HFFc6 (cell line): ENCODE measurements at regions not wholly inside any gene's neighbourhood (a gene's known extent, or its start where the extent isn't known, plus 50 kb on each side); places are given as distances from the start of the nearest gene placed in this dataset.

ENCODE experiments used
- DNase-seq: peaks from one replicate; pipeline ENCODE4 v3.0.0-alpha.2; 2018
- H3K27ac Mint-ChIP-seq: 2 replicates; pipeline ENCODE4 v1.8.0; 2020; ENCODE audit warnings: mild to moderate bottlenecking, mixed read lengths
- H3K27me3 Mint-ChIP-seq: 2 replicates; pipeline ENCODE4 v1.8.0; 2021; ENCODE audit warnings: mild to moderate bottlenecking, moderate library complexity, mixed read lengths; ENCODE audit not compliant: insufficient read depth
- H3K36me3 Mint-ChIP-seq: 2 replicates; pipeline ENCODE4 v1.8.0; 2021; ENCODE audit warnings: low read depth, mixed read lengths
- H3K4me1 Mint-ChIP-seq: 2 replicates; pipeline ENCODE4 v1.8.0; 2020; ENCODE audit warnings: low read depth, mixed read lengths
- H3K4me3 Mint-ChIP-seq: 2 replicates; pipeline ENCODE4 v1.8.0; 2020; ENCODE audit warnings: mild to moderate bottlenecking, moderate library complexity, mixed read lengths
- H3K9me3 Mint-ChIP-seq: 2 replicates; pipeline ENCODE4 v1.8.0; 2020; ENCODE audit warnings: mild to moderate bottlenecking, mixed read lengths
- CTCF ChIP-seq: fragments of 200-600 bp; sonication (generic); IDR thresholded peaks from 2 replicates; pipeline ENCODE4 v1.5.0; 2021; ENCODE audit warnings: antibody characterized with exemption, mild to moderate bottlenecking

GRCh38 chr19:28372576-28373247 lies 840.2 kb downstream of the UQCRFS1 start:
- H3K4me3 Mint-ChIP-seq = no peak overlapping the region
- H3K9me3 Mint-ChIP-seq = peaks cover 64% of the 10 kb centered on the region
- TF ChIP-seq CTCF = no peak
- H3K27me3 Mint-ChIP-seq = peaks cover 1% of the 10 kb centered on the region
- H3K27ac Mint-ChIP-seq = no peak overlapping the region
- H3K4me1 Mint-ChIP-seq = no peaks in the 10 kb centered on the region
- peaks cover 6% of the 10 kb centered on the region for H3K36me3 Mint-ChIP-seq
- no peak for DNase-seq

- peaks cover 1% of the 10 kb centered on the region for H3K27me3 Mint-ChIP-seq
- H3K27ac Mint-ChIP-seq = no peak overlapping the region
- TF ChIP-seq CTCF = no peak
- H3K9me3 Mint-ChIP-seq = peaks cover 70% of the 10 kb centered on the region
- H3K36me3 Mint-ChIP-seq = peaks cover 14% of the 10 kb centered on the region
- no peak for DNase-seq
- H3K4me3 Mint-ChIP-seq = no peak overlapping the region
- no peaks in the 10 kb centered on the region for H3K4me1 Mint-ChIP-seq
These were observed 845.8 kb downstream of the UQCRFS1 start for GRCh38 chr19:28367146-28367545.

- Mint-ChIP-seq H3K4me3 (no peak overlapping the region), H3K27me3 (no peaks in the 10 kb centered on the region; the same call in 1 of the 2 replicates), H3K27ac (no peak overlapping the region), H3K36me3 (peaks cover 13% of the 10 kb centered on the region), H3K9me3 (peaks cover 47% of the 10 kb centered on the region), H3K4me1 (no peaks in the 10 kb centered on the region)
- DNase-seq = no peak
- TF ChIP-seq CTCF = no peak
These were observed 849.7 kb downstream of the UQCRFS1 start for GRCh38 chr19:28363254-28363653.

GRCh38 chr19:28359431-28360414 lies 853.2 kb downstream of the UQCRFS1 start:
- Mint-ChIP-seq H3K4me3 (no peak overlapping the region), H3K4me1 (no peaks in the 10 kb centered on the region), H3K27ac (no peak overlapping the region), H3K36me3 (peaks cover 5% of the 10 kb centered on the region; the same call in 1 of the 2 replicates), H3K9me3 (peaks cover 55% of the 10 kb centered on the region), H3K27me3 (no peaks in the 10 kb centered on the region)
- no peak for TF ChIP-seq CTCF
- no peak for DNase-seq

GRCh38 chr19:28358633-28359032 lies 854.3 kb downstream of the UQCRFS1 start:
- no peaks in the 10 kb centered on the region for H3K4me1 Mint-ChIP-seq
- peaks cover 45% of the 10 kb centered on the region for H3K9me3 Mint-ChIP-seq
- no peak overlapping the region for H3K27ac Mint-ChIP-seq
- no peak overlapping the region for H3K4me3 Mint-ChIP-seq
- H3K36me3 Mint-ChIP-seq = peaks cover 5% of the 10 kb centered on the region; the same call in 1 of the 2 replicates
- no peak for DNase-seq
- H3K27me3 Mint-ChIP-seq = no peaks in the 10 kb centered on the region
- TF ChIP-seq CTCF = no peak
